NCI-H2081 (cell line): ENCODE measurements at regions not wholly inside any gene's neighbourhood (a gene's known extent, or its start where the extent isn't known, plus 50 kb on each side); places are given as distances from the start of the nearest gene placed in this dataset.
"Not testable (repeated sequence)": the region's sequence is repeated elsewhere in the genome, so short reads cannot be mapped to it uniquely, and the experiment has no call there.

Experiments used
- DNase-seq, 2 experiments: peaks; one replicate each; lab custom pipeline; 2025; lab: John Stamatoyannopoulos, UW

DNA sequence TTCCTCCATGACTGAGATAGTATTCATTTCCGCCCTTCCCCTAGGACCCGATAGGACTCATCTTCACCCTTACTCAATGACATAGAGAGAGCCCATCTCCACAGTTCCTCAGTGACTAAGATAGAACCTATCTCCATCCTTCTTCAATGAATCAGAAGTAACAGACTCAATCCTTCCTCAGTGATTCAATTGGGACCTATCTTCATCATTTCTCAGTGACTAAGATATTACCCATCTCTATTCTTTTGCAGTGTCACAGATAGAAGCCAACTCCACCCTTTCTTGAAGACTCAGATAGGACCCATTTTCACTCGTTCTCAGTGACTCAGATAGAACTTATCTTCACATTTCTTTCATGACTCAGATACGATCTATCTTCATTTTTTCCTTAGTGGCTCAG, 164.6 kb downstream of the FBXO4 start:
- no peak for DNase-seq

DNA sequence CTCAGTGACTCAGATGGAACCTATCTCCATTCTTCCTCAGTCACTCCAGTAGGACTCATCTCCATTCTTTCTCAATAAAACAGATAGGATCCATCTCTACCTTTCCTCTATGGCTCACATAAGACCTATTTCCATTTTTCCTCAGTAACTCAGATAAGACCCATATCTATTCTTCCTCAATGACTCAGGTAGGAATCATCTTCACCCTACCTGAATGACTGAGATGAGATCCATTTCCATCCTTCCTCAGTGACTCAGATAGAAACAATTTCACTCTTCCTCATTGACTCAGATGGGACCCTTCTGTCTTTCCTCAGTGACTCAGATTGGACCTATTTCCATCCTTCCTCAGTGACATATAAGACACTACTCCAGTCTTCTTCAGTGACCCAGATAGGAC, 165.1 kb downstream of the FBXO4 start:
- no peak for DNase-seq

DNA sequence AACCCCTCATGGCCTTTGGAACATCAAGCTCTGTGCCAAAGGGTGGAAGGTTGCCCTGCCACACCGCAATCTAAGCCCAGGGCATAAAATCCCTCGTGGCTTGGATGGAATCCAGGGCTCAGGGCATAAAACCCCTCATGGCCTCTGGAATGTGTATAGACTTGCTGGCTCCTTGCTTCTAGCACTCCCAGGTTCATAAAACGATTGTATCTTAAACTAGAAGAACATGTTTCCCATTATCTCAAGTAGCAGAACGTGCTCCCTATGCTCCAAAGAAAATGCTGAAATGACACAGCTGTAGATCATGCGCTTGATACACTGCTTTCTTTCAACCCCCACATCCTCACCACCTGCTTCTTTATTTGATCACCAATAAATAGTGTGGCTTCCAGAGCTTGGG, 174.8 kb downstream of the FBXO4 start:
- not testable (repeated sequence) for DNase-seq

DNA sequence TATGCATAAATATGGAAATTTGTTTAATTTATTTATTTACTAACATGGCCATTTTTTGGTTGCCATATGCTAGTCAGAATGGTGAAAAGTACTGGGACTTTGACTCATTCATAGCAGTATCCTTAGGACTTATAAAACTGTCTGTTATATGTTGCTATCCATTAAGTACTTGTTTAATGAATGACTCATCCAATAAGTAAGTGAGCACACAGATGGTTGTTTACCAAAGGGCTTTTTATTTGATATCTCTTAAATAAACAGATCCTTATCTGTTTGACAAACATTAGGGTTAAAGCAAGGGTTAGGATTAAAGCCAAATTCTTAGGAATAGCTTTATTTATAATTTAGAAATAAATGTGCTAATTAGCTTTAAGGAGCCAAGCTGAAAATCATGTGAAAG, 183.4 kb downstream of the FBXO4 start:
- no peak for DNase-seq

DNA sequence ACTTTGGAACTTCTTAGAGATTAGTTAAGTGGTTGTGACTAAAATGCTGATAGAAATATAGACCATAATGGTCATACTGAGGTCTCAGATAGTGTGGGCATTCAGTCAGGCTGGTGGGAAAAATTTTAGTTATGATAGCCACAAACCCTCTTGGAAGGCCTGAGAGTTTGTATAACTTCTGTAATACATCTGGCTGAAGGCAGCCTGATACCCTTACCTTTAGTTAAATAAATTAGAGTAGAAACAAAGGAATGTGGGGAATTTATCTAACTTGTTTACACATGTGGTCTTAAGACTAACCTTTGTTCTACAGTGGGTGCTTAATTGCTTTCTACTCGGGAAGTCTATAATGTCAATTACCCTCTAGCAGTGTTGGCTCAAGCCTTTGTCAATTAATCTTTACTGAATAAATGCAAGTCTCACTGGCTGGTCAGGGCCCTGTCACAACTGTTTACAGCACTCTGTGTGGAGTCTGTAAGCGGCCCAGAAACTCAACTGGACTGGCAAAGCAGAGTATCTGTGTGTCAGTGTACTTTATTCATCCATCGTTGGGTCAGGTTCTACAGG, 184.0 kb downstream of the FBXO4 start:
- no peak for DNase-seq

DNA sequence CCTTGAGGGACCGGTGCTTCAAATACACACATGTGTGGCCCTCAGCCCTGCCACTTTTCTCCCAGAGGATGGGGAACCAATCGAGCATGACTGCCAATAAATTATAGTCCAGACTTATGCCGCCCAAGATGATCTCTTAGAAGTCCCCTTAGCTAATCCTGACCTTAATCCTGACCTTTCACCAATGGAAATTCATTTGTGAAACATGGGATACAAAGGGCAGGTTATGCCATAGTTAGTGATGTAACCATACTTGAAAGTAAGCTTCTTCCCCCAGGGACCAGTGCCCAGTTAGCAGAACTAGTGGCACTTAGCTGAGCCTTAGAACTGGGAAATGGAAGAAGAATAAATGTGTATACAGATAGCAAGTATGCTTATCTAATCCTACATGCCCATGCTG, 190.6 kb downstream of the FBXO4 start:
- DNase-seq = not testable (repeated sequence)

DNA sequence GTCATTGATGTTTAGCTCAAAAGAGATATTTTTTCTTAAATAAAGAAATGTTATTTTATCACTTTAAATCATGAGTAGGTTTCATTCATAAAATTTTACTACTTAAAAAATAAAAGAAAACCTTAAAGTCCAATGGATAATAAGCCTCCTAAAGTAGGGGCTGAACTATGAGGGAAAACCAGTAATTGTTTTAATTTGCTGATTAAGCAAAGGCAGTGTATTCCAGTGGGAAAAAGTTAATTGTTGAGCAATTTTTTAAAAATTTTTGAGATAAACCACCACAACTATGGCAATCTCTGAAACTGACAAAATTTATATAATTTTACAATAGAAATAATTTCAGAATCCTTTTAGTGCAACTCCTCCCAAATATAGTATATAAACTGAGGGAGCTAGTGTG, 195.0 kb downstream of the FBXO4 start:
- no peak for DNase-seq

DNA sequence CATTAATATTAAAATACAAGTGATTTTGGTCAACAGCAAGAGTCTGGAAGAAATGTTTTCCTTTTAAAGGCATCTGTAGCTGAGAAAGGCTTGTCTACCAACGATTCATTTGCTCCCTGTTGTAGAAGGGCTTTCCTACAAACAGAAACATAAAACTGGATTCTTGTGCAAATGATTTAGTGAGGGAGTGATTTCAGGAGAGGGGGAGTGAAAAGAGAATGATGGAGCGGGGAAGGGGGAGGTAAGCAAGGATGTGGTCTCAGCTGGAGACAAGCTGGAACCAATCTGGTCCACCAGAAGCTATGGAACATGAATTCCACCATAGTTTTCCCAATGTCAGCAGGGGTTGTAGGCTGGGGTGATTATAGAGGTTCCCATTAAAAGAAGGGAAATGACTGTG, 196.3 kb downstream of the FBXO4 start:
- DNase-seq = no peak

DNA sequence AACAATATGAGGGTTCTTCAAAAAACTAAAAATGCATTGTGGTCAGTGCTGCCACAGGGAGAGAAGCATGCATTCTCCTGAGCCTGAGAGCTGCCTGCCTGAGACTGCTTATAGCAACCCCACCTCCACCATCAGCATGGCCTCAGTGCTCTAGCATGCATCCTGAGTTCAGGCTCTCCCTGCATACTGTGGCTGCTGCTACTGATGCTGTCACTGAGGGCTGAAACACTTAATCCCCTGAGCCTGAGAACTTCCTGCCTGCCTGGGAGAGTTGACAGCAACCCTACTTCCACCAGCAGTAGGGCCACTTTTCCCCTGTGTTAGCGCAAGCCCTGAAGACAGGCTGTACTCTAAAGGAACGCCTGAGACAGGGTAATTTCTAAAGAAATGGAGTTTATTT, 206.0 kb downstream of the FBXO4 start:
- no peak for DNase-seq

DNA sequence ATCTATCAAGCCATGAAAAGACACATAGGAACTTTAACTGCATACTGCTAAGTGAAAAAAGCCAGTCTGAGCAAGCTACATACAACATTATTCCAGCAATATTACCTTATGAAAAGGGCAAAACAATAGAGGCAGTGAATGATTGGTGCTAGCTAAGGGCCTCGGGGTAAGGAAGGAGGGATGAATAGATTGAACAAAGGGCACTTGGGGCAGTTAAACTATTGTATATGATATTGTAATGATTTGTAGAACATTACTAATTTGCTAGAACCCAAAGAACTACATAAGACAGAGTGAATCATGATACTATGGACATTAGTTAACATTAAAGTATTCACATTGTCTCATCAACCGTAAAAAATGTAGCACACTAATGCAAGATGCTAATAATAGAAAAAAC, 218.3 kb downstream of the FBXO4 start:
- DNase-seq = no peak

DNA sequence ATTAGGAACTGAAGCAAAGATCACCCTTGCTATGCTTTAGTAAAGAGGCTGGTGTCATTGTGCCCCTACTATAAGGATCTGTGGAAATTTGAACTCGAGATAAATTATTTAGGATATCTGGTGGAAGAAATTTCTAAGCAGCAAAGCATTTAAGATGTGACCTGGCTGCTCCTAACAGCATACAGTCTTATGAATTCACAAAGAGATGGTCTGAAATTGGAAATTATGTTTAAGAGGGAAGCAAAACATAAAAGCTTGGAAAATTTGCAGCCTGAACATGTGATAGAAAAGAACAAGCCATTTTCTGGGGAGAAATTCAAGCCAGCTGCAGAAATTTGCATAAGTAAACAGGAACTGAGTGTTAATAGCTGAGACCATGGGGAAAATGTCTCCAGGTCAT, 223.7 kb downstream of the FBXO4 start:
- no peak for DNase-seq

DNA sequence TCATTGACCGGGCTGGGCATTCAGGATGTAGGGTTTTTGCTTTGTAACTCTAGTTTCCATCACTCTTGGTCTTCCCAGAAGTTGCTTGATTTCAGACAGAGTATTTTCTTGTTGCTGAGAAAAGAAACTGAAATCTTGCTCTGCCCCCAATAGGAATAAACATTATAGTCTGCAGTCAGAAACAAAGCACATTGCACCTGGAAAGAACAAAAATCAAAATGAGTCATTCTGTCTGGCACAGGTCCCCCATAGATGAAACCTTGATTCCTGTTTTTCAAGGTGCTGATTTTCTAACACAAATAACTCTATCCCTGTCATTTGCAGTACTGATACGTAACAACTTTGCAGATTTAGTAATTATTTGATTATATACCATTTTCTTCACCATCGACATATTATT, 232.1 kb downstream of the FBXO4 start:
- no peak for DNase-seq

DNA sequence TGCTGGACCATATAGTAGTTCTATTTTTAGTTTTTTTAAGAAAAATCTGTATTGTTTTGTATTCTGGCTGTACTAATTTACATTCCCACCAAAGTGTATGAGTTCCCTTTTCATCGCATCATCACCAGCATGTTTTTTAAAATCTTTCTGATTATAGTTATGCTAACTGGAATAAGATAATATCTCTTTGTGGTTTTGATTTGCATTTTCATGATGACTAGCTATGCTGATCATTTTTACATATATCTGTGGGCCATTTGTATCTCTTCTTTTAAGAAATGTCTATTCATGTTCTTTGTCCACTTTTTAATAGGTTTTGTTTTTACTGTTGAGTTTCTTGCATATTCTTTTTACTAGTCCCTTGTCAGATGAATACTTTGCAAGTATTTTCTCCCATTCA, 238.0 kb downstream of the FBXO4 start:
- no peak for DNase-seq

DNA sequence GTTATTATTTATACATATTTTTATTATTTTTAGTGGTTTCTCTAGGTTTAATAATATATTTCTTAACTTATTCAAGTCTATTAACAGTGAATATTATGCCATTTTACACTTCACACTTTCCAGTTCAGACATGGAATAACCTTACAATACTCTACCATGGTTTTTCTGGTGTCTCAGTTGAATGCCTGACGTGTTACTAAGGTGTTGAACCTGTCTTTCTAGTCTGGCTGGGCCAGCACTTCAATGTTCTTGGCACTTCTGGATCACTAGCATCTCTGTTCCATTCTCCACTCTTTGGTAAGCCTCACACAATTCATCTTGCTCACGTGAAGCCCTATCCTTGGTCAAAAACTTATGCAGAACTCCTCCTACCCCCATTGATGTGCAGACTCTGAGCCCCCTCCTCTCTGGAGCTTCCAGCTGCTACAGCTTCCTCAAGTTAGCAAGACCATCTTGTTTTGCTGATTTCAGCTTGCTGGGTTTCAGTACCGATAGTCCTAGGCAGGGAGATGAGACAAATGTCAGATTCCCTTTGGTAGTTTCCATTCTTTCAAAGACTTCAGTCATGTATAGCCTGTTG, 243.1 kb downstream of the FBXO4 start:
- no peak for DNase-seq

DNA sequence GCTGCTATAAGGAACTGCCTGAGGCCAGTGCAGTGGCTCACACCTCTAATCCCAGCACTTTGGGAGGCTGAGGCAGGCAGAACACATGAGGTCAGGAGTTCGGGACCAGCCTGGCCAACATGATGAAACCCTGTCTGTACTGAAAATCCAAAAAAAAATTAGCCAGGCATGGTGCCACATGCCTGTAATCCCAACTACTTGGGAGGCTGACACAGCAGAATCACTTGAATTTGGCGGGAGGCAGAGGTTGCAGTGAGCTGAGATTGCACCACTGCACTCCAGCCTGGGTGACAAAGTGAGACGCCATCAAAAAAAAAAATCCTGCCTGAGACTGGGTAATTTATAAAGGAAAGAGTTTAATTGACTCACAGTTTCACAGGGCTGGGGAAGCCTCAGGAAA, 247.1 kb upstream of the GHR start:
- DNase-seq = not testable (repeated sequence)

DNA sequence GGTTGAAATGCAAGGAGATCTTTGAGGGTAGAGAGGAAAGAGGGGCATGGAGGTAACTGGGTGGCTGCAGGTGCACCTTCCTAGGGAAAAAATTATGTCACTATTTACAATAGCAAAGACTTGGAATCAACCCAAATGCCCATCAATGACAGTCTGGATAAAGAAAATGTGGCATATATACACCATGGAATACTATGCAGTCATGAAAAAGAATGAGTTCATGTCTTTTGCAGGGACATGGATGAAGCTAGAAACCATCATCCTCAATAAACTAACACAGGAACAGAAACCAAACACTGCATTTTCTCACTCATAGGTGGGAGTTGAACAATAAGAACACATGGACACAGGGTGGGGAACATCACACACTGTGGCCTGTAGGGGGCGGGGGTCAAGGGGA, 243.4 kb upstream of the GHR start:
- not testable (repeated sequence) for DNase-seq

DNA sequence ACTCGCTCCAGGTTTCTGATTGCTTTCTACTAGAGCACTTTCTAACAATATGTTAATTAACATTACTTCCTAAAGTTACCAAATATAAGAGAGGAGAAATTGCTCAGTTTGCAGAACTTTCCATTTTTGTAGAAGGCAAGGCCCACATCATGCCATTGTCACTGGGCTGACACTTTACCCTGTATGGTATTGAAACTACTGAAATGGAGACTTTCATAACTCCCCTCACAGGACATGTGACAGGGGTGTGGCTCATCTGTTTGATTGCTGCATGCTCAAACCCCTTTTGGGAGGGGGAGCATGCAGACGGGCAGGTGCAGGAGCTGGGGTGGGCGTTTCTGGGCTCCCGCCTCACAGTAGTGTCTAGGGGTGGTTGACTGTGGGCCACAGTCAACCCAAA, 206.3 kb upstream of the GHR start:
- no peak for DNase-seq

DNA sequence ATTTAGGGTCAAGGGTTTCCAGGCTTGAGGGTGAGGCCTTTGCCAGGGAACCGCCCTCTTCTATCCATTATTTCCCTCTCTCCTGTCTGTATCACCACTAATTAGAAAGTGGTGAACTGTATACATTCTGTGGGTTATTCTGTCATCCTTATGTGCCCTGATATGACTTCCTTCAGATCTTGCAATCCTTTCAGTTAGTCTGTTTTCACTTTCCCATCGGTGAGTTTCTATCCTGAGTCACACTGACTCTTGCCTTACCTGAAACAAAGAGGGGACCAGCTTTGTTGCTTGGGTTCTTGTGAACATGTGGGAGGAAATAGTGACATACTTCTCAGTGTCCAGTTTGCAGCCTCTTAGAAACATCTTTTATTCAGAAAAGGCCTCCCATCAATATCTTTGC, 205.4 kb upstream of the GHR start:
- DNase-seq = no peak

DNA sequence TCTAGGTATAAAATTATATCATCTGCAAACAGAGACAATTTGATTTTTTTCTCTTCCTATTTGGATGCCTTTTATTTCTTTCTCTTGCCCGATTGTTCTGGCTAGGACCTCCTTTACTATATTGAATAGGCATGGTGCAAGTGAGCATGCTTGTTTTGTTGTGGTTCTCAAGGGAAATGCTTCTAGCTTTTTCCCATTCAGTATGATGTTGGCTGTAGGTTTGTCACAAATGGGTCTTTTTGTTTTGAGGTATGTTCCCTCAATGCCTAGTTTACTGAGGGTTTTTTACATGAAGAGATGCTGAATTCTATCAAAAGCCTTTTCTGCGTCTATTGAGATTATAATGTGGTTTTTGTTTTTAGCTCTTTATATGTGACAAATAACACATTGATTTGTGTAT, 198.2 kb upstream of the GHR start:
- no peak for DNase-seq

DNA sequence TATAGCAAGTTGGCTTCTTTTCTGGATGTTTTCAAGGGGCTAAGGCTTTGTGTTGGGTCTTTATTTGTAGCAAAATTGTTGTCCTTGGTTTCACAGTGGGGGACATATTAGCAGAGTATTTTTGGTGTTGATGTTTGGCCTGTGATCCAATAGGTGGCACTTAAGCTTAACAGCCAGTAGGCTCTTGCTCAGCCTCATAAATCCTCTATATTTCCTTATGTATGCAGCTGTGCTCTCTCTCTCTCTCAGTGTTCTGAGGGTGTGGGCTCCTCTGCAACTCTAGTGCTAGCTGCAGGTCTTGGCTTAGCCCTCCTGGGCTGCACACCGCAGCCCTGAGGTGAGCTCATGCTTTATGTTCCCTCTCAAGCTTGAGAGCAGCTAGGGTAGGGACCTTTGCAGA, 195.0 kb upstream of the GHR start:
- no peak for DNase-seq

DNA sequence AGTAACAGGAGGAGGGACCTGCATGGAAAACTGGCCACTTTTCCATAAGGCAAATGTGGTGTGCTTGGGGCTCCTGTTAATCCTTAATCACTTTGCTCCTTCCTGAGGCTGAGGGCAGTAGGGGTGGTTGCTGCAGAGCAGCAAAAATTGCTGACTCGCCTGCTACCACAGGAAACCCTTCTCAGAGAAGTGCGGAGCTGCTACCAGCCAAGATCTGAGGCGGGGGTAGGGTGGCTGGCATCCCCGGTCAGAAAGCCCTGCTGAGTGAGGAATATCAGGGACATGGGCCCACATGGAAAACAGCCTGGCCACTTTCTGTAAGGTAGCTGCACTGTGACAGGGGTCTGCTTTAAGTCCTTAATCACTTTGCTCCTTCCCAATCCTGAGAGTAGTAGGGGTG, 192.4 kb upstream of the GHR start:
- no peak for DNase-seq

DNA sequence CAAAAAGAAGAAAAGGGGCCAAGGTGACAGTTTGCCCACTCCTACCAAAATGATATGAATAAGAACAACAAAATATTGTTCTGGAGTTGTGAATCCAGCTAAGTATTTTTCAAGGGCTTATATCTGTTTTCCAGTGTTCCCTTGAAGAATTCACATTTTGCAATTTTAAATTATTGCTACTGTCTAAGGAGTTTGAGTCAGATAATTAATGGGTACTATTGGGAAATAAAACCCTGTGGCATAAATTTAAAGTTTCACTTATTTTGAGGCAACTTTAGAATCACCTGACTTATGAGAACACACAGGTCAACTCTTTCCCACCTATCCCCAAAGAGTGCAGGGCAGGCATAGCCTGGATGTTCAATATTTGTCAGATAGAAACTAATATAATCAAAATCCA, 188.0 kb upstream of the GHR start:
- no peak for DNase-seq

DNA sequence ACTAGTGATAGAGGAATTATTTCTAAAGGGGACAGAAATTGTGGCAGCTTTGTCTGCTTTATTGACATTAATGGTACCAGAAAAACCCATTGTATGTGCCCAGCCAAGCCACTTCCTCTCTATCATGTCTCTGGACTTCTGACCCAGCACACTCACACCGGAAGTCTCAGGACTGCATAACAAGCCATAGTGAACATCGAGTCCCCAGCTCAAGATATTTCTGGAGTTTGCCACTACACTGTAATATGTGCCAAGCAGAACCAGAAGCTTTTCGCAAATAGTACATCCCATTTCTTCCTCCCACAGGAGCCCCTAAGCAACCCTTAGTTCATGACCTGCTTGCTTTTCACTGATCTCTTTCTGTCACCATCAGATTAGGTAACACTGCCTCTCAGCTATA, 187.4 kb upstream of the GHR start:
- DNase-seq = no peak

DNA sequence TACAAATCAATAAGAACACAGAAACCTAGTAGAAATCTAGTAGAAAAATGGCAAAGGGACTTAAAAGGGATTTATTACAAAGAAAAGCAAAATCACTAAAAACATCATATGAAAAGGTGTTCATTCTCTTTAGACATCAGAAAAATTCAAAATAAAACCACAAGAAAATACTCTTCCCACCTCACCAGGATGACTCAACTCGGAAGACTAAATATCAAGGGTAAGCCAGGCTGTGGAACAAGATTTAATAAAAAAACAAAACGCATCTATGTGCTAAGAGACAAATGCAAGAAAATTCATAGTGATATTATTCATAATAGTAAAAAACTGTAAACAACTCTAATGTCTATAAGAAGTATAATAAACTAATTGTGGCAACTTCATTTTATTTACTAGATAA, 181.6 kb upstream of the GHR start:
- DNase-seq = no peak

DNA sequence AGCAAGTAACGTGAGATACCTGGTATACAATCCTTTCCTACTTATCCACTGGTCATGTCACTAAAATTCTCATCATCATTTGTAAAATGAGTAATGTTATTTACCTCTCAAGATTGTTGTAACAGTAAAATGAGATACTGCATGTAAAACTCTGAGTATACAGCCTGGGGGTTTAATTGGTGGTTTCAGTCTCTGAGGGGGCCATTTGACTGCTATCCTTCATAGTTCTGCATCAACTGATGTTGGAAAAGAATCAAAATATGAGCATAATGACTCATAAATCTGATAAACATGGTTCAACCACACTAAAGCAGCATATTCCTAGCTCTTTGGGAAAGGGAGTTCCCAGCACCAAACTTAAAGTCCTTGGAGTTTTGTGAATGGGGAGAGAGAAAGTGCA, 181.0 kb upstream of the GHR start:
- DNase-seq = no peak
